GM19099 (cell line): ENCODE measurements at regions not wholly inside any gene's neighbourhood (a gene's known extent, or its start where the extent isn't known, plus 50 kb on each side); places are given as distances from the start of the nearest gene placed in this dataset.

Experiments
- POLR2A ChIP-seq: IDR thresholded peaks from 3 replicates; pipeline ENCODE4 v1.6.1; 2011; ENCODE audit warnings: low read depth; ENCODE audit not compliant: insufficient read length; ENCODE audit errors: extremely low read depth

DNA sequence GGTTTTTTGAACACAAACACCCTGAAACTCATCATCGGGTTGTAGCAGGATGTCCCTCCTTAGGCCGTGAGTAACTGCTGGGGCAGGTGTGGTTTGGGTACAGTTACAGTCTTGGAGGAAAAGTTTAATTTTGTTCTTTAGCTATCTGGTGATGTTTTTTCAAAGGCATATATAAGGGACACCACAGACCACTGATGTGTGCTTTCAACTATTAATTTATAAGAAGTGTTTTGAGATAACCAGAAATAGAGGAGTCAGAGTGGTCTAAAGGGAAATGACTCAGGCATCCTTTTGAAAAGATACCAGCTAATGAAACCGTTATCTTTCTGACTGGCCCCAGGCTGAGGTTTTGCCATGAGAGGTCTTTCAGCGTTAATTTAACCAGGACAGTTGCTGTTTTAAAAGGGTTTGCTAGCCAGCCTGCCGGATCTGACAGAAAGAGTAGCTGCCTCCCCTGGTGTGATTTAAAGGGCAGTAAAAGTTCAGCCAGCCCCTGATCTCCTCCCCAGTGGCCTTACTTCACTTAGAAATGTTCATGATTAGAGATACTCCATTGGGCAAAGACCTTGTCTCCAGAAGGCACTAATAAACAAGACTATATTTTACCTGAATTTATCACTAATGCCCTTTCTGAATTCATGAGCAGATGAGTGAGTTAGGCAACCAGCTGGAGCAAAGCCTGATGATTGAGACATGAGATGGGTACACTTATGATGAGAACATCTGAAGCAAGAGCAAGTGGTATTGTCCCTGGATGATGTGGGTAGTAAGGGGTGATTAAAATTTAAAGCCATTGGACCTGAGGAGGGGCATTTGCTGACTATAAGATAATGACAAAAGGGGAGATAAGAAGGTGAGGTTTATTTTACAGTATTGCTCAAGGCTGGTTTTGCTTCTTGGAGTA is 482.5 kb upstream of the TBL1XR1 start:
- TF ChIP-seq POLR2A: no peak

DNA sequence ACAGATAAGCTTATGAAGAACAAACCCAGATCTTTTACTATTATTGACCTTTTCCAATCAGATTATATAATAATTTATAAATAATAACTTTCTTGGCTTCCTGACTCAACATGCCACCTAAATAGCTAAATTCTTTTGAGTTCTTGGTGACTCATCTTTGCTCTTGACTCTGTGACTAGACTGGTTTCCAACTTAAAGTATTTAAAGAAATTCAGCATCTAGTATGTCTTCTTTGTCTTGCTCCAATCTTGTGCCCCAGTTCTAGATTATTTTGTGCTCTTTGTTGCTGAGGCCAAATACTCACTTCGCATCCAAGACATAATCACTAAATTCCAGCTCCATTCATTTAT is 483.2 kb upstream of the TBL1XR1 start:
- TF ChIP-seq POLR2A: no peak

DNA sequence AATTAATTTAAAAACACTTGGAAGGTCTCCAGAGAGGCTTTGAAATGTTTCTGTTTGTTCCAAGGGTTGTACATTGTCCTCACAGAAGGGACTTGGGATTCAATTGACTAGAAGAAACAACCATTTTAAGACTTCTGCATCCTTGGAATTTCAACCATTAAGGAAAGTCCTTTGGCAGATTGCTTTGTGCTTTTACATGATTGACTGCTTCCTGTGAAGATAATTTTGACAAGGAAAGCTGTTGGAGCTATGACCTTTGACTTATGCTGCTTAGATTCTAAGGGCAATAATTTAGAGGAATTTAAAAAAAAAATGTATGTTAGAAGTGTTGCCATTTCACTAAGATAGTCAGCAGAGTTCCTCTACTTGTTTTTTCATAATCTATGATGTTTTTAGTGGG is 483.9 kb upstream of the TBL1XR1 start:
- no peak for TF ChIP-seq POLR2A

DNA sequence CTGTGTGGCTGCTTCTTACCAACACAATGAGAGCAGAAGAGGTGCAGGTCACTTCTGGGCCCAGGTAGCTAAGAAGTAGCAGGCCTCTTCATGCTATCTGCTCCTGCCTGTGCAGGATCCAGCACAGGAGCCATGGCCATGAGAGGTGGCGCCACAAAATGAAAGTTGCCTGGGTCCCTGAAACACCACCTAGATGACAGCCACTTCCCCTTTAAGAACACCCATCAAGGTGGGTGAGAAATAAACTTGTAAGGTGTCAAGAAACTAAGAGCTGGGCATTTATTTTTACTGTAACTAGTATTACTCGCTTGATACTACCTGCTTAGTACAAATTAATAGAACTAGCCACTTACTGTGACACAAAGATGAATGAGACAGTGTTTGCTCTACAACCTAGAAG is 484.6 kb upstream of the TBL1XR1 start:
- TF ChIP-seq POLR2A: no peak

DNA sequence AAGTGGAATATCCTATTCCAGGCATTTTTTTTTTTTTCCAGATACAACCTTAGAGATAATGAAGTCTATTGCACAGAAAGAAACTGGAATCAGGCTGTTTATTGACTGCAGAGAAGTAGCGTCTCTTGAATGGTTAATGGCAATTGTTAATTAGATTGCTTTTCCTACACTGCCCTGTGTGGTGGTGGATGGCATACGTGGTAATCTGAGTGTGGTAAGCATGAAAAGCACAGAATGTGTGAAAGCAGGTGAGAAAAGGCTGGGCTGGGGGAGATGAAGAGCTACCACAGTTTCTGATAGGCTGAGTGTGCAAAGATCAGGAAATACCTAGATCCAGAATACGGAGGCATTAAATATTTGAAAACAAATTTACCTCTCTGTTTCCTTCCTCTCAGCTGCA is 486.3 kb upstream of the TBL1XR1 start:
- TF ChIP-seq POLR2A: no peak

DNA sequence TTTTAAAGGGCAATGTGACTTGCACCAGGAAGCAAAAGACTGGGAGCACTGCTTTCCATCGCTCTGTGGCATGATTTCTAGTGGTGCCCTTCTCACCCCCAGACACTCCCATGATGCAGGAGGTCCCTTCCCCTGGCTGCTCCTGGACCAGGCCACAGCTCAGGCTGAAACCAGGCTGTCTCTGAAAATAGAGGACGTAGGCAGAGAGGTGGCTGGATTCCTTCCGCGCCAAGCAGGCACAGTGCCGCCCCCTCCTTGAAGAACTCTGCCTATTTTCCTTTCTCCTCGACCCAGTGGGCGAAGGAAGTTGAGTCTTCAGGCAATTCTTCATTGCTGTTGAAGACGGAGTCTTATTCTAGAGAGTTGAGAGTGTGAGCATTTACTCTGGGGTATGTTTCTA is 489.4 kb upstream of the TBL1XR1 start:
- TF ChIP-seq POLR2A: no peak

DNA sequence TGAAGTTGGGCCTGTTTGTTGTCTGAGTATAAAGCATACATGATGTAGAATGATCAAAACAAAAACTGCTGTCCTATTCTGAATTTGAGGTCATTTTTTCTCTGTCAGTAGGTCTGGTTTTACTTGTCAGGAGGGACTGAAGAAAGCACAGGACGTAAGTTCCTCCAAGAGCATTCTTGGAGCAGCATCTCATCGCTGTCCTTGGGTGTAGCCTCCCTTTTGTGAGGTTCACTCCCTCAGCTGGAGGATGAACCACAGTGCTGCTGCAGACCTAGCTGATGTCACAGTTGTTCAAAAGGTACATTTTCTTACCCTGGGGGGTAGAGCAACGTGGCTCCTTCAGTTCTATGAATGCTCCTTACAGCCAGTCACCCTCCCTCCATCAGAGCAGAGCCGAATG is 490.0 kb upstream of the TBL1XR1 start:
- no peak for TF ChIP-seq POLR2A

DNA sequence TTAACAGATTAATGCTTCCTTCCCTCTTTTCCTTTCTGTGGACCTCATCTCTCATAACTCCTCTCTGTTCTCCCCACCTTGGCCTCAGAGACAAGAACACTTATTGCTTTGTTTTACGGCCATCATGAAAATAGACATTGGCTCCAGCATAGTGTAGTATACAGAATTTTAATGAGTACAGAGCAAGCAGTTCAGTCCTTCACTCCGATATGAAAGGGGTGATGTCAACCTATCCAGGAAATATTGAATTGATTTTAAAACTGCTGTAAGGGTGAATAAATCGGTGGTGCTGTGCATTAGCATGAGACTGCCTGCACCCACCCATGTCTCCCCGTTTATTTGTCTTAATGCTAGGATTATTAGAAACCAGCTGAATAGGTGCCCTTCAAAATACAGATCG is 490.9 kb upstream of the TBL1XR1 start:
- TF ChIP-seq POLR2A: no peak

DNA sequence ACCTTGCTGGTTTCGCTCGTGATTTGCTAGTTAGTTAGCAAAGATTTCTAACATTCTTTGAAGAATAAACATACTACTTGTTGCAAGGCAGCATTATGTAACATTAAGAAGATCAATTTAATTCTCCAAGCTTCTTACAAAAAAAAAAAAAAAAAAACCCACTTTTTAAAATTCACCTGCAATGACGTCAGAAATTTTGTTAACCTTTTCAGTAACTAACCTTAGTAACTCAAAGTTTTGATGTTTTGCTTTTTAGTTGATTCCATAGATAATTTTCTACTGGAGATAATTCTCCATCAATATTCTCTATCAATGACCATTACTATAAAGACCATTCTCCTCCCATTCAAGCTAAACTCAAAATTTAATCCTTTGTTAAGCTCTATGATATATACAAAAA is 491.8 kb upstream of the TBL1XR1 start:
- no peak for TF ChIP-seq POLR2A

DNA sequence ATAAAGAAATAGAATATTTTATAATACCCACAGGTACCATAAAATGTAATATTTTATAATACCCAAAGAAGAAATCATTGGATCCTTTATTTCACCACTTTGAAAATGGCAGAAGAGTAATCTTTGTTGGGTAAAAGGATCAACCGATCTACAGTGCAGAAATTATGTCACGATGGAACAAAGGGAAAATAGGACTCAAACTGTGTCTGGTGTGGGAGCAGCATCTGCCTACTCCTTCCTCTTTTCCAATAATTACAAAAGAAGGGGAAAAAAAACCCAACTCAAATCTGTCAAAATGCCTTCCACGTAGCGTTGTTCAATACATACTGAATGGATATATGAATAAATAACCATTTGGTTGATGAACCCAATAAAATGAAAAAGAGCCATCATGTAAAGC is 492.6 kb upstream of the TBL1XR1 start:
- no peak for TF ChIP-seq POLR2A

DNA sequence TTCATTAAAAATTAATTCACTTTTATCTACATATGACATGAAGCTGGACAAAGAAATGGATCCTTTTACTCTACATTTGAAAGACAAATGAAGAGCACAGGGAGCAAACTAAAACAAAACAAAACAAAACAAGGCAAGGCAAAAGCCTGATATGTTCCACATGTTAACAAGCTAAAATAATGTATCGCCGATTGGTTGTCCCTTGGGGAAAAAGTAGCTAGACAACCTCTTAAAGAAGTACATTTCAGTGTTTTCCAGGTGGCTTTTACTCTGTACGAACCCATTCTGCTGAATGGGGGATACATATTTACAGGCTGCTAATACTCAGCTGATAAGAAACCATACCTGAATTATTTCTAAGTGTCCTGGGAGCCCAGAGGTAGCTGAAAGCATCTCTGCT is 493.0 kb upstream of the TBL1XR1 start:
- TF ChIP-seq POLR2A: no peak

DNA sequence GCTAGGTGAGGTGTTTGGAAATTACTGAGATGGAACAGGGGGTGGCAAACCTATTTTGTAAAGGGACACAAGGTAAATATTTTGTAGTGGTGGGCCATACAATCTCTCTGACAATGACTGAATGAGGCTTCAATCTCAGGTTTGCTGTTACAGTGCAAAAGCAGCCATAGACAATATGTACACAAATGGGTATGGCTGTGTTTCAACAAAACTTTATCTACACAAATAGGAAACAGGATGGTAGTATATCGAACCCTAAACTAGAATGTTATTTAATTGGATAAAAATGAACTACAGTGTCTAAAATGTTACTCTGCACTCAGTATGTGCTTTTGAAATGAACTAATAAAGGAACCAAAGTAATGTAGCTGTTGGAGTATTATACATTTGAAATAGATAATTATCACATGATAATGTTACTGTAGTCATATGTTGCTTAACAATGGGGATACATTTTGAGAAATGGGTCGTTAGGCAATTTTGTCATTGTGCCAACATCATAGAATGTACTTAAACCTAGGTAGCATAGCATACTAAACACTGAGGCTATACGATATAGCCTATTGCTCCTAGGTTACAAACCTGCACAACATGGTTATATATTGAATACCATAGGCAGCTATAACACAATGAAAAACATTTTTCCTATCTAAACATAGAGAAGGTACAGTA is 495.2 kb upstream of the TBL1XR1 start:
- no peak for TF ChIP-seq POLR2A

DNA sequence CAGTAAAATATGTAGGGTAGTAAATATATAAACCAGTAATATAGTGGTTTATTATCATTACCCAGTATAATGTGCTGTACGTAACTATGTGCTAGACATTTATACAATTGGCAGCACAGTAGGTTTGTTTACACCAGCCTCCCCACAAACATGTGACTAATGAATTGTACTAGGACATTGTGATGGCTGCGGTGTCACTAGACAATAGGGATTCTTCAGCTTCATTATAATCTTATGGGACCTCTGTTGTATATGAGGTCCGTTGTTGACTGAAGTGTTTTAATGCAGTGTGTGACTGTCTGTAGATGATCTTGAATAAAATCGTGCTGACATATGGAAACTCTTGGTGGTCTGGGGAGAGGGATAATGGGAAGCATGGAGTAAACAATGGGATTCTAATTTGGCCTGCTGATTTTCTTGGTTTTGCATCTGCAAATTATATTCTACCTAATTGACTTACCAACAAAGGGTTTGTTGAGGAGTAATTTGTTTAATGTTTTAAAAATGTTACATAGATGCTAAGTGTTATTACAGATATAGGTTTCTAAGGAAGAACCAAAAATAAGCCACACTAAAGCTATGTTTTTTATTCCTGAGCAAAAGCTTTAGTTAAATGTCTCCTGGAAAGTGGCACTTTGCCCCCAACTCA is 496.5 kb upstream of the TBL1XR1 start:
- no peak for TF ChIP-seq POLR2A

DNA sequence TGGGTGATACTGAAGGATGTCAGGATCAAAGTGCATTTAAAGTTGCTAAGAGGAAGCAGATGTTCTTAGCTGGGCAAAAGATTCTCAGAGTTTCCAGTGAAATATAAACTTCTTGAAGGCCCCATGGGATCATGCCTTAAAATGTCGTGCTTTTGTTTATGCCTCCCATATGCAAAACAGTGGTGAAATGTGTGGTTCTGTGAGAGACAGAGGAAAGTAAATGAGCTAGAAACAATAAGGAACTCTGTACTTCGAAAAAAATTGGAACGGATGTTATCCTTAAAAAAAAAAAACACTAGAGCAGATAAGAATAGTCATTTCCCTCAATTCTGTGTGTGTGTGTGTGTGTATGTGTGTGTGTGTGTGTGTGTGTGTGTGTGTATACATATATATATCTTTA is 497.0 kb upstream of the TBL1XR1 start:
- no peak for TF ChIP-seq POLR2A

DNA sequence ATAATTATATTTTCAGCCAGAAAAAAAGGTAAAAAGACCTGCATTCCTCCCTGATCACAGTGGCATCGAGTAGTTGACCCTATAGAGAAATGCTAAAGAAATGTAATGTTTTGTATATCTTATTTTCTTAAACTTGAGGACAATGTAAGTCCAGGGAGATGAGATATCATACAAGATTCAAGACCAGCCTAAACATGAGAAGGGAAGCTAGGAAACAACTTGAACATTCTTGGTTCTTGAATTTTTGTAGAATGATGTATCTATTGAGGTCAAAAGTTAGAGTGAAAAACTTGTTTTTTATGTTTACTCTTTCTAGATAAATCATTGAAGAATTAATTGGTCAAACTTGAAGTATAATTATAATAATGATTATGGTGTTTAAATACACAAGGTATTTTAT is 497.7 kb upstream of the TBL1XR1 start:
- no peak for TF ChIP-seq POLR2A

DNA sequence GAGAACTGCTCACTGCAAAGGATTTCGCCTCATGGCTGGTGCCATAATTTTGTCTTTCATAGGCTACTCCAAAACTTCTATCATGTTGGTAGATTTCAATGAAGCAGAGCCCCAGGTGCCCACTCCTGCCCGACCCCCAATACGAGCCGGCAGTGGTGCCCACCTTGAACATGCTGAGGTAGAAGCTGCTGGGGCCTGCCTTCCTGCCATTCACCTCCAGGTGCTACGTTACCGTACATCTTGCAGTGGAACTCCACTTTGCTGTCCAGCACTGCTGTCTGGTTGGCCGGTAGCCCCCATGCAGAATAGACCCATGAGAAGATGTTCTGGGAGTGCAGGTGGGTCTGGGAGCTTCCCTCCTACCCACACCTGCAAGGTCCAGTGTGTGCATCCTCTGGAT is 502.8 kb upstream of the TBL1XR1 start:
- TF ChIP-seq POLR2A: no peak
